Psoas muscle (tissue), 7 donors: ENCODE measurements at regions not wholly inside any gene's neighbourhood (a gene's known extent, or its start where the extent isn't known, plus 50 kb on each side); places are given as distances from the start of the nearest gene placed in this dataset.

Experiments used
- ATAC-seq, 4 donors: fragments of 200-7000 bp; cut with Tn5 transposase; one replicate each; pipeline ENCODE4 v1.9.1; 2020; ENCODE audit warnings: moderate library complexity in 3 of 4, mild to moderate bottlenecking in 2 of 4
- DNase-seq, 2 donors: peaks; one replicate each; pipeline ENCODE4 v3.0.0-alpha.2; 2020
- H3K27ac ChIP-seq: fragments of 200-600 bp; one replicate; pipeline ENCODE4 v1.8.0; 2022
- H3K27me3 ChIP-seq, 3 donors: fragments of 200-600 bp in 1 of 3; one replicate each; pipeline versions ENCODE4 v1.6.1 to v1.8.0; 2013 to 2022; ENCODE audit warnings: low read length in 2 of 3, mild to moderate bottlenecking in 2 of 3, moderate library complexity in 1 of 3; ENCODE audit not compliant: insufficient read depth in 3 of 3
- H3K36me3 ChIP-seq, 2 donors: fragments of 200-600 bp in 1 of 2; one replicate each; pipeline versions ENCODE4 v1.6.1 to v1.8.0; 2013 to 2022; ENCODE audit warnings: low read depth in 1 of 2, mild to moderate bottlenecking in 1 of 2, moderate library complexity in 1 of 2; ENCODE audit not compliant: insufficient read depth in 1 of 2
- H3K4me1 ChIP-seq: fragments of 200-600 bp; one replicate; pipeline ENCODE4 v1.8.0; 2022
- H3K4me3 ChIP-seq: fragments of 200-600 bp; one replicate; pipeline ENCODE4 v1.8.0; 2022; ENCODE audit warnings: mild to moderate bottlenecking
- H3K9me3 ChIP-seq: fragments of 200-600 bp; one replicate; pipeline ENCODE4 v1.8.0; 2022
- WGBS, 3 donors: extraction: QIAGEN DNeasy Blood & Tissue Kit; methylation state at CpG; one replicate each; pipeline versions ENCODE4 v1.1.6 to v1.1.7; 2013; 5-methylcytosine and 5-hydroxymethylcytosine counted together
- intact Hi-C, 2 donors: fragments of 100-400 bp; cut with DNase I; formaldehyde crosslinking; loops; one replicate each; pipeline versions ENCODE4 v1.11.0 to v1.14.2; 2022
- TF ChIP-seq, protein P1 (sequence below): fragments of 200-600 bp; IDR thresholded peaks from one replicate; pipeline ENCODE4 v1.8.0; 2022; ENCODE audit warnings: antibody characterized with exemption
- donor health status: healthy with polysubstance abuse.
- donor health status: DM: no; HTN: no; CAD: no; lungs with moderate emphysema.
- donor health status: Bipolar disorder and iron deficiency.
- donor health status: healthy.
- donor health status: DM: yes; HTN: yes; CAD: no.
- donor health status: DM: no; HTN: no; CAD: no.
- donor health status: DM: yes; HTN: yes; CAD: no.

DNA sequence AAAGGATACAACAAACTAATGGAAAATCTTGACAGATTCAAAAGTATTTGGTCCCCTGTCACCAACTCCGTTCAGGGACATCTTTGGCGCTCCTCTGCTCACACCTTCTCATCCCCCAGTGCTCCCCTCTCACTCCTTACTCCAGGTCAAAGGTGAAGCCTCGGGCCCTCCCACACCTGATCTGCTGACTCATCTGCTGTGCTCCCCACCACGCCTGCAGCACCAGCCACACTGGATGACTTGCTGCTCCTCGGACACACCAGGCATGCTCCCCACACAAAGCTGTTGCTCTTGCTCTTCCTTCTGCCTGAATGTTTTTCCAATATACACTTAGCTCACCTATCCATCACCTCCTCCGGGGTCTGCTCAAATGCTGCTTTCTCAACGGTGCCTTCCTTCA lies 123.4 kb downstream of the ESM1 start:
- ATAC-seq (no peak), DNase-seq (no peak)
- no peaks in the 10 kb centered on the region for H3K36me3 ChIP-seq
- H3K27ac ChIP-seq, result no peak overlapping the region
- H3K4me1 ChIP-seq, result no peaks in the 10 kb centered on the region
- no peaks in the 10 kb centered on the region for H3K9me3 ChIP-seq
- H3K4me3 ChIP-seq, result no peak overlapping the region
- H3K27me3 ChIP-seq, result no peaks in the 10 kb centered on the region
- 78 to 81% (median 79%) methylated on average over 7 of the region's 7 CpGs for WGBS, 3 donors
- TF ChIP-seq, protein P1, sequence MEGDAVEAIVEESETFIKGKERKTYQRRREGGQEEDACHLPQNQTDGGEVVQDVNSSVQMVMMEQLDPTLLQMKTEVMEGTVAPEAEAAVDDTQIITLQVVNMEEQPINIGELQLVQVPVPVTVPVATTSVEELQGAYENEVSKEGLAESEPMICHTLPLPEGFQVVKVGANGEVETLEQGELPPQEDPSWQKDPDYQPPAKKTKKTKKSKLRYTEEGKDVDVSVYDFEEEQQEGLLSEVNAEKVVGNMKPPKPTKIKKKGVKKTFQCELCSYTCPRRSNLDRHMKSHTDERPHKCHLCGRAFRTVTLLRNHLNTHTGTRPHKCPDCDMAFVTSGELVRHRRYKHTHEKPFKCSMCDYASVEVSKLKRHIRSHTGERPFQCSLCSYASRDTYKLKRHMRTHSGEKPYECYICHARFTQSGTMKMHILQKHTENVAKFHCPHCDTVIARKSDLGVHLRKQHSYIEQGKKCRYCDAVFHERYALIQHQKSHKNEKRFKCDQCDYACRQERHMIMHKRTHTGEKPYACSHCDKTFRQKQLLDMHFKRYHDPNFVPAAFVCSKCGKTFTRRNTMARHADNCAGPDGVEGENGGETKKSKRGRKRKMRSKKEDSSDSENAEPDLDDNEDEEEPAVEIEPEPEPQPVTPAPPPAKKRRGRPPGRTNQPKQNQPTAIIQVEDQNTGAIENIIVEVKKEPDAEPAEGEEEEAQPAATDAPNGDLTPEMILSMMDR, result no peak
- intact Hi-C loops, result no loop called here

DNA sequence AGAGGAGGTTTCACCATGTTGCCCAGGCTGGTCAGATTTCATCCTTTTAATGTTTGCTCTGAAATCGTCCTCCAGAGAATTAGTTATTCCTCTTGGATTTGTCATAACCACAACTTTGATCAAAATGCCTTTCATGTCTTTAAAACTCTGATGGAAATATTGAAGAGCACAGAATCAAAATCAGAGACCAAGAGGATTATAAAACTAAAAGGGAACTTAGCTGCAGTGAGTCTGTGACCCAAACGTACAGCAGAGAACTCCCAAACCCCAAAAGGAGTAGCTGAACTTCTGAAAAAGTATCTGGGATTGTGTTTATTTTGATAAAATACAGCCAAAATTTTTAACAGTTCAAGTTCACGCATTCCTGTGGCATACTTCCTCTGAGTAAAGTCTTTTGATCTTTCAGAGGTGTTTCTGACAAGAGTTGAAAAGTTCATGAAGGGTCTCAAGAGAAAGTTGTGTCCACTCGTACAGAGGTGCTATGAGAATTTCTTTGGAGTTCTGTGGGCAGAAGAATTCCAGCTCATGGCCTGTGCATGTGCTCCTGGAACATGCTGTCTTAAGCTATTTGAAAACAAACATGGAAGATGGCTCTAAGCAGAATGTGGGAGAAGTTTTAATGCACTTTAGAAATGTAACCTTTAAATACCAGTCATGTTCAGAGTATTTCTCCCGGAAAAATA lies 124.0 kb downstream of the ESM1 start:
- no peak overlapping the region for H3K27ac ChIP-seq
- no peak overlapping the region for H3K4me3 ChIP-seq
- TF ChIP-seq, protein P1, result no peak
- H3K9me3 ChIP-seq, result no peaks in the 10 kb centered on the region
- no peak for DNase-seq
- H3K4me1 ChIP-seq, result no peaks in the 10 kb centered on the region
- intact Hi-C loops, result no loop called here
- no peak for ATAC-seq
- WGBS, 3 donors, result 54 to 59% (median 57%) methylated on average over 5 of the region's 5 CpGs
- H3K36me3 ChIP-seq, result no peaks in the 10 kb centered on the region
- H3K27me3 ChIP-seq, result no peaks in the 10 kb centered on the region

DNA sequence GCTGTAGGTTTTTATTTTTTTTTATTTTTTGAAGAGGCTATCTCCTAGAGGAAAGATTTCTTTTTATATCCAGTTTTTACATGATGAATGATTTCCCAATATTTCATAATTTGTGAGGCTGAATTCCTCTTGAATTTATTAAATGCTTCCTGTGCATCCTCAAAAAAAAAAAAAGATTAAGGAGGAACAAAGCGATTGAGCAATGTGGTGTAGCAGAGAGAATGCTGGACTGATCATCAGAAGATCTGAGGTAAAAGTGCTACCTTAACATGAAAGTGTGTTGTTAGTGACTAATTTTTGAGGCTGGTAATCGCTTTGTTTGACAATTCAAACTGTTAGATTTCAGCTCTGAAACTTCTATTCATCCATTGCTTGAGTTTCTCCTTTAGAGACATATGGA lies 125.1 kb downstream of the ESM1 start:
- Histone ChIP-seq H3K4me1 (no peaks in the 10 kb centered on the region), H3K27me3 (no peaks in the 10 kb centered on the region), H3K27ac (no peak overlapping the region), H3K9me3 (no peaks in the 10 kb centered on the region), H3K36me3 (no peaks in the 10 kb centered on the region), H3K4me3 (no peak overlapping the region)
- WGBS, 3 donors, result 83 to 86% (median 85%) methylated on average over 2 of the region's 2 CpGs
- ATAC-seq, result no peak
- TF ChIP-seq, protein P1, result no peak
- DNase-seq, result no peak
- intact Hi-C loops, result no loop called here

DNA sequence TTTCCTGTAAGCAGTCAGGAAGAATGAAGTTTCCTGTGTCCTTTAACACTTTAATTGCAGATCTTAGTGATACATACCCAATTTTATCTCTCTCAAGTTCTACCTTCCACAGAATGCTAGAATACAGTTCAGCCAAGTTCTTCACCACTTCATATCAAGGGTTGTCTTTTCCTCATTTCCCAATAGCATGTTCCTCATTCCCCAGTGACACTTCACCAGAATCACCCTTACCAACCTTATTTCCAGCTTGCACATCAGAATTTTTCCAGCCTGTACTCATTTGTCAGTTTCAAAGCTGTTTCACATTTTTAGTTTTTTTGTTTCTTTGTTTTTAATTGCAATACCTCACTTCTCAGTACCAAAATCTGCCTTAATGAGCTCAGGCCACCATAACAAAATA lies 126.1 kb downstream of the ESM1 start:
- H3K4me3 ChIP-seq, result no peak overlapping the region
- TF ChIP-seq, protein P1, result no peak
- intact Hi-C loops, result no loop called here
- no peaks in the 10 kb centered on the region for H3K36me3 ChIP-seq
- ATAC-seq, result no peak
- no peak overlapping the region for H3K27ac ChIP-seq
- H3K4me1 ChIP-seq, result no peaks in the 10 kb centered on the region
- H3K27me3 ChIP-seq, result peaks cover 0 to 3% (median 0%) of the 10 kb centered on the region in 3 donors
- no peak for DNase-seq
- H3K9me3 ChIP-seq, result no peaks in the 10 kb centered on the region
